DOHH2 (cell line): ENCODE measurements at regions not wholly inside any gene's neighbourhood (a gene's known extent, or its start where the extent isn't known, plus 50 kb on each side); places are given as distances from the start of the nearest gene placed in this dataset.

Experiments used
- H3F3A ChIP-seq: fragments of 200-600 bp; sonication (generic), shearing (Covaris generic); 2 replicates; pipeline ENCODE4 v1.6.0; 2016; ENCODE audit warnings: antibody characterized with exemption, mild to moderate bottlenecking; ENCODE audit not compliant: control insufficient read depth, insufficient read depth
- H3K27ac ChIP-seq: fragments of 200-600 bp; sonication (generic); 2 replicates; pipeline ENCODE4 v1.5.1; 2014; ENCODE audit warnings: low read depth, mild to moderate bottlenecking, low read length, moderate library complexity
- H3K27me3 ChIP-seq: fragments of 200-600 bp; sonication (generic); 2 replicates; pipeline ENCODE4 v1.6.1; 2014; ENCODE audit warnings: mild to moderate bottlenecking, low read length, mixed read lengths; ENCODE audit not compliant: control insufficient read depth
- H3K36me3 ChIP-seq: fragments of 200-600 bp; sonication (generic); 2 replicates; pipeline ENCODE4 v1.6.1; 2014; ENCODE audit warnings: mild to moderate bottlenecking, low read length, moderate library complexity, mixed read lengths; ENCODE audit not compliant: control insufficient read depth
- H3K4me1 ChIP-seq: fragments of 200-600 bp; sonication (generic); 2 replicates; pipeline ENCODE4 v1.6.1; 2014; ENCODE audit warnings: mild to moderate bottlenecking, low read length, mixed read lengths; ENCODE audit not compliant: control insufficient read depth
- H3K4me2 ChIP-seq: fragments of 200-600 bp; sonication (generic); 2 replicates; pipeline ENCODE4 v1.6.0; 2014; ENCODE audit warnings: mild to moderate bottlenecking, low read length, moderate library complexity
- H3K4me3 ChIP-seq: fragments of 200-600 bp; sonication (generic); 2 replicates; pipeline ENCODE4 v1.5.1; 2014; ENCODE audit warnings: mild to moderate bottlenecking, low read length, mixed read lengths
- H3K79me2 ChIP-seq: fragments of 200-600 bp; sonication (generic); 2 replicates; pipeline ENCODE4 v1.6.1; 2014; ENCODE audit warnings: mild to moderate bottlenecking, low read length, mixed read lengths; ENCODE audit not compliant: control insufficient read depth
- H3K9me2 ChIP-seq: fragments of 200-600 bp; sonication (generic); replicated peaks from 2 replicates; pipeline ENCODE4 v1.6.1; 2014; ENCODE audit warnings: mild to moderate bottlenecking, low read length, mixed read lengths; ENCODE audit not compliant: control insufficient read depth
- H3K9me3 ChIP-seq: fragments of 200-600 bp; sonication (generic); 2 replicates; pipeline ENCODE4 v1.6.1; 2014; ENCODE audit warnings: antibody characterized with exemption, low read length, mixed read lengths; ENCODE audit not compliant: control insufficient read depth, insufficient read depth
- H4K20me1 ChIP-seq: fragments of 200-600 bp; sonication (generic); 2 replicates; pipeline ENCODE4 v1.6.0; 2014; ENCODE audit warnings: low read depth, mild to moderate bottlenecking, antibody characterized with exemption, low read length, moderate library complexity; ENCODE audit not compliant: control insufficient read depth, insufficient read depth
- CTCF ChIP-seq: fragments of 200-600 bp; sonication (generic); IDR thresholded peaks from one replicate; pipeline ENCODE4 v1.5.1; 2014; ENCODE audit warnings: antibody characterized with exemption, mild to moderate bottlenecking, low read depth, low read length; ENCODE audit not compliant: poor library complexity, severe bottlenecking
- EZH2phosphoT487 ChIP-seq: fragments of 200-600 bp; sonication (generic); IDR thresholded peaks from 2 replicates; pipeline ENCODE4 v1.6.1; 2017; ENCODE audit warnings: borderline replicate concordance, mild to moderate bottlenecking, antibody characterized with exemption, low read length, moderate library complexity, mixed read lengths

DNA sequence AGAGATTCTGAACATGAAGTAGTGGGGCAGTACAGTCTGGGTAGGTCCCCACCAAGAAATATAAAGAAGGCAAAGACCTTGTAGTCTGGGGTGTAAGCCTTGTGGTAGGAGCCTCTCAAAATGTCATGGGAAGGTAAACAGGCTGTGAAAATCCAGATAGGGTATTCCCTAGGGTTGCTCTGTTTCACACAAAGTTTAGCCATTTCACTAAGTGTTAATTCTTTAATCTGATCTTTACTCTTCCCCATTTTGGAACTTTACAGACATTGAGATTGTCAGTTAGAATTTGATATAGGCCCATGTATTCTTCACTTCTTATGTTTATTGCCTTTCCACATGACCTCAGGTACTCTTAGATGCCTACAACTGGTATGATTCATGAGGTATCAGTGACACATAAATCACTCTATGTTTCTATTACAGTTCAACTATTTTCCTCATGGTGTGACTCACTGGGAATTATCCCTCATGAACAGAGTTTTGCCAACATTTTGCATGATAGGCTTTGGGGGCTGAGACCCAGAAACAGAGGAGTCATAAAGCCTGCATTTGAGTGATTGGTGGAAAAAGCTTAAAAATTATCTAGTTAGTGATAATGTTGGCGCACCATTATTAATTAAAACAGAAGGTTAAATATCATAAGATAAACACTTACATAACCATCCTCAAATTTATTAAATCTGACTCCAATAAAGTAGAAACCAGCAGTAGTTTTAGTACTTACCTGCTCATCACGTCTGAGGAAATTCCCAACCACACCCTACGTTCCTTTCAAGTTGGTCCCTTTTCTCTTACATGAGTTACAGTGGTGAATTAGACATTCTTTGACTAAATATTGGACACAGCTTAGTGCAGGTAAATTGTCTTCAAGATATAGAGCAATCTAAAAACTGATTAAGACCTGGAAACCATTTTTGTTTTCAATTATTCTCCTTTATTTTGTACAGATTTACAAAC is 399.8 kb upstream of the MEF2C start:
- no peaks in the 10 kb centered on the region for H3K9me2 ChIP-seq
- no peaks in the 10 kb centered on the region for H4K20me1 ChIP-seq
- no peaks in the 10 kb centered on the region for H3F3A ChIP-seq
- H3K9me3 ChIP-seq = no peaks in the 10 kb centered on the region
- no peak for TF ChIP-seq CTCF
- TF ChIP-seq EZH2phosphoT487 = no peak
- H3K79me2 ChIP-seq = no peaks in the 10 kb centered on the region
- H3K27ac ChIP-seq = no peak overlapping the region
- peaks cover 24% of the 10 kb centered on the region for H3K4me1 ChIP-seq
- no peaks in the 10 kb centered on the region for H3K36me3 ChIP-seq
- H3K27me3 ChIP-seq = no peaks in the 10 kb centered on the region
- H3K4me3 ChIP-seq = no peak overlapping the region
- no peak overlapping the region for H3K4me2 ChIP-seq

DNA sequence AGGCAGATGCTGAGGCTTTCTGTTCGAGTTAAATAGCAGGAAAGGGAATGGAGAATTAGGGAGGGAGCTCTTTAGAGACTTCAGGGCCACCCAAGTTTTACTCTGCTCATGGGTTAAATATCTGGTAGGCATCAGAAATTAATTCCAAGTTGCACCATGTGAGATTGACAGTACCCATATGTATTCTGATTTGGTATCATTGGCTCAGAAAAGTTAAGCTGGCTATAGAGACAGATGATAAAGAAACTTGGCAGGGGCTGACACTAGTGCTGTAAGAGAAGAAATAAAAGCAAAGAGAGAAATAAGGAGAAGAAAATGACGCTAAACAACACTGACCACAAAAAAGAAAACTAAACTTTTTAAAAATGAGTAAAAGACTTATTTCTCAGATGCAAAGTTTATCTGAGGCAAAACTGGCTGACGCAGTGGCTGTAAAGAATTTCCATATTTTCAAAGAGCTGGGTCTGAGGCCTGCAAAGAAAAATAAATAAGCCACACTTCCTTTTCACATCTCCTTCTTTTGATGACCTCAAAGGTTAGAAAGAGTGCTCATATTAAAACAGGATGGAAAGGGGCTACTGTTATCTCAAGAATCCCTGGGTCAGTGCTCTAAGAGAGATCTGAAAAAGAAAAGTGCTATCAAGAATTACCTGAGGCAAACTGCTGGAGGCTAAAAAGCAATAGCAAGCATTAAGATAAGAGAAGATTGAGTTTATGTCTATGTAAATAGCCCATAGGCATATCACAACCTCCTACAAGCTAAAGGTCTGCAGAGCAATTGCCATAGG is 399.0 kb upstream of the MEF2C start:
- Histone ChIP-seq H3K79me2 (no peaks in the 10 kb centered on the region), H4K20me1 (no peaks in the 10 kb centered on the region), H3K27ac (no peak overlapping the region), H3K9me3 (no peaks in the 10 kb centered on the region), H3K4me2 (no peak overlapping the region), H3K4me1 (peaks cover 24% of the 10 kb centered on the region), H3K4me3 (no peak overlapping the region), H3K27me3 (no peaks in the 10 kb centered on the region), H3F3A (no peaks in the 10 kb centered on the region), H3K36me3 (no peaks in the 10 kb centered on the region), H3K9me2 (no peaks in the 10 kb centered on the region)
- TF ChIP-seq CTCF (no peak), EZH2phosphoT487 (no peak)

- H4K20me1 ChIP-seq = no peaks in the 10 kb centered on the region
- H3K9me3 ChIP-seq = no peaks in the 10 kb centered on the region
- no peaks in the 10 kb centered on the region for H3K36me3 ChIP-seq
- no peak overlapping the region for H3K4me2 ChIP-seq
- no peaks in the 10 kb centered on the region for H3K9me2 ChIP-seq
- H3F3A ChIP-seq = no peaks in the 10 kb centered on the region
- H3K79me2 ChIP-seq = no peaks in the 10 kb centered on the region
- H3K27me3 ChIP-seq = no peaks in the 10 kb centered on the region
- no peak overlapping the region for H3K27ac ChIP-seq
- TF ChIP-seq CTCF (no peak), EZH2phosphoT487 (no peak)
- peaks cover 24% of the 10 kb centered on the region for H3K4me1 ChIP-seq
- H3K4me3 ChIP-seq = no peak overlapping the region
Observed at GRCh38 chr5:89281211-89281610, 398.2 kb upstream of the MEF2C start.
